NCI-H2227 treated with DMSO at 0.1 percent for 48 hours (cell line): ENCODE measurements at regions not wholly inside any gene's neighbourhood (a gene's known extent, or its start where the extent isn't known, plus 50 kb on each side); places are given as distances from the start of the nearest gene placed in this dataset.
"Not testable (repeated sequence)": the region's sequence is repeated elsewhere in the genome, so short reads cannot be mapped to it uniquely, and the experiment has no call there.

Experiments
- DNase-seq: peaks from one replicate; lab custom pipeline; 2025; lab: John Stamatoyannopoulos, UW

DNA sequence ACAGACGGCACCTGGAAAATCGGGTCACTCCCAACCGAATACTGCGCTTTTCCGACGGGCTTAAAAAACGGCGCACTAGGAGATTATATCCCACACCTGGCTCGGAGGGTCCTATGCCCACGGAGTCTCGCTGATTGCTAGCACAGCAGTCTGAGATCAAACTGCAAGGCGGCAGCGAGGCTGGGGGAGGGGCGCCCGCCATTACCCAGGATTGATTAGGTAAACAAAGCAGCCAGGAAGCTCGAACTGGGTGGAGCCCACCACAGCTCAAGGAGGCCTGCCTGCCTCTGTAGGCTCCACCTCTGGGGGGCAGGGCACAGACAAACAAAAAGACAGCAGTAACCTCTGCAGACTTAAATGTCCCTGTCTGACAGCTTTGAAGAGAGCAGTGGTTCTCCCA lies 64.5 kb downstream of the SLC30A10 start:
- DNase-seq: not testable (repeated sequence)

DNA sequence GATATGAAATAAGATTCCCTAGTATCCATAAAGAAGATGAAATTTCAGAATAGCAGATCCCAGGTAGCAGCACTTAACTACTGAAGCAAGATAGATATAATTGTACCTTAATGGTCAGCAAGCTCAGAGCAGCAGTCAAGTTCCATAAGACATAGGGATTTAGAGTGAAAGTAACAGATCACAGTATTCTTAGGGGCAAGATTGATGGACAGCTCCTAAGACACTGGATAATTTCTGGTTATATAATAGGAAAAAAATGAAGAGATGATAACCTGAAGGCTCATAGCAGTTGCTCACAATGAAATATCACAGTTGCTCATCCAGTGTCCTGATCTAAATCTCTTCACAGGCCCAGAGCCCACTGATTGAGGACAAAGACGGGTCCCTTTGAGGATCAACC lies 66.0 kb downstream of the SLC30A10 start:
- DNase-seq: no peak

DNA sequence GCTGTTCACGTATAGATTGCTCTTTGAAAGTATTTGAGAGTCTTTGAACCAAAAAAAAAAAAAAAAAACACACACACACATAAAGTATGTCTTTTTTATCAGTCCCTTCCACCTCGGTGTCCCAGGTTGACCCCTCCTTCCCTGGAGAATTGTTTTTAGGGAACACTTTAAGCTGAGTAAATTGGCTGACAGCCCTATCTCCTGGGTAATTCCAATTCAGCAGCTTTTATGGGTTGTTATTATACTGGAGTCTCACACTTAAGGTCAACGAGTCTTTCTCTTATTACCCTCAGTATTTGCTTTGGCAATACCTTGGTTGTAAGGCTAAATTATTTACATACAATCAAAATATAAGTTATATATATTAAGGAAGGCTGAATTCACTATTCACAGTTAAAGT lies 69.4 kb downstream of the SLC30A10 start:
- no peak for DNase-seq

- no peak for DNase-seq
These were observed 81.0 kb downstream of the SLC30A10 start for GRCh38 chr1:219847215-219847855.

DNA sequence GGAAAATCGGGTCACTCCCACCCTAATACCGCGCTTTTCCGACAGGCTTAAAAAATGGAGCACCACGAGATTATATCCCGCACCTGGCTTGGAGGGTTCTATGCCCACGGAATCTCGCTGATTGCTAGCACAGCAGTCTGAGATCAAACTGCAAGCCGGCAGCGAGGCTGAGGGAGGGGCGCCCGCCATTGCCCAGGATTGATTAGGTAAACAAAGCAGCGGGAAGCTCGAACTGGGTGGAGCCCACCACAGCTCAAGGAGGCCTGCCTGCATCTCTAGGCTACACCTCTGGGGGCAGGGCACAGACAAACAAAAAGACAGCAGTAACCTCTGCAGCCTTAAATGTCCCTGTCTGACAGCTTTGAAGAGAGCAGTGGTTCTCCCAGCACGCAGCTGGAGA lies 88.8 kb downstream of the SLC30A10 start:
- not testable (repeated sequence) for DNase-seq

DNA sequence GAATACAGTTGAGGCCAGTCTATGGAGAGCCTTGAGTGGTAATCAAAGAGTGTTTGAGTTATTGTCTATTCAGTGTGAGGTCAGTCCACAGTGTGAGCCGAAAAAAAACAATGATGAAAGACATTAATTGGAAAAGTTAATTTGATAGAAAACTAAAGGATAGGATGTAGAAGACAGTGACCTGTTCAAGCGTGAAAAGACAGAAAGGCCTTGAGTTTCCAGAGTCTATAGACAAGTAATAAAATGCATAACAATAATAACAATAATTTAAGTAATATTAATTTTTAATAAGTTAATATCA lies 90.4 kb downstream of the SLC30A10 start:
- no peak for DNase-seq

- DNase-seq: peak; percentile 62
These were observed 90.9 kb downstream of the SLC30A10 start for GRCh38 chr1:219837274-219837993.

DNA sequence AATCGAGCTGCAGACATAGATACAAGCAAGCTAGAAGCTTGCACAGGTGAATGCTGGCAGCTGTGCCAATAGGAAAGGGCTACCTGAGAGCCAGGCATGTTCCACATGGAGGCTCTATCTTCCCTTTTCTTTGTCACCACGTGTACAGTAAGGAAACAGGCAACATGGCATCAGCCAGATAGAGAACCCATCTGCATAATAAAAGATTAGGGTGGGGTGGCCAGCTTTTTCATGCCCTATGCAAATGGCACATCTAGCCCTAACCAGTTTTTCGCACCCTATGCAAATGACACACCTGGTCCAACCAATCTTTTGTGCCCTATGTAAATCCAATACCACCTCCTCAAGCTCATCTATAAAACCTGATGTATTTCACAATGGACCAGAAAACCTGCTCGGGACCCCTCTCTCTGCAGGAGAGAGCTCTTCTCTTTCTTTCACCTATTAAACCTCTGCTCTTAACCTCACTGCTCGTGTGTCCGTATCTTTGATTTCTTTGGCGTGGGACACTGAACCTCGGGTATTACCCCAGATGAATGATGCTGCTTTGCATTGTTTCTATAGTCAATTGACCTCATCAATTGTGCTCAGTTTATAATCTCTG lies 93.9 kb downstream of the SLC30A10 start:
- no peak for DNase-seq

DNA sequence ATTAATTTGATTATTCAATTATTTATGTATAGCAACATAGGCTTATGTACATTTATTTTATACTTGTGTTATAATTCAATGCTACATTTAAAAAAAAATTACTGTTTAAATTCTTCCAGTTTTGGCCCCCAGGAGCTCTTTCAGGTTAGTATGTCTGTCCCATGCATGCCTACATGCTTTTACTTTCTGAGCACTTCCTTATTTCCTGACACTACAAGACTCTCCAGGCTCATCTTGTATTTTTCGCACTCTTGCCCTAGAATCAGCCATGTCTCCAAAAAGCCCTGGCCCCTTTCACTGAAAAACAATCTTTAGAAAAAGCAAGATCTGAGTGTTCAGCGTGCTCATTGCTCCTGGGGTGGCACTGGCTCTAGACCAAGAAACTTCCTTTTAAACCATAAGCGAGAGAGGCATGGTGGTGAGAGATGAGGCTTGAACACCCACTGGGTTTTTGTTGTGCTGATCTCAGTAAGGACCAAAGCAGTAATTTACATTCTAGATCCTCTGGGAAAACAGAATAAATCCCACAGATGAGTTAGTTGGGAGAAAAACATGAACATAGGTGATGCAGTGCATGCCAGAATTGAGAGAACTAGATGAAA lies 95.0 kb downstream of the SLC30A10 start:
- DNase-seq: peak; percentile 16

GRCh38 chr1:219826290-219826689 lies 102.1 kb downstream of the SLC30A10 start:
- no peak for DNase-seq

DNA sequence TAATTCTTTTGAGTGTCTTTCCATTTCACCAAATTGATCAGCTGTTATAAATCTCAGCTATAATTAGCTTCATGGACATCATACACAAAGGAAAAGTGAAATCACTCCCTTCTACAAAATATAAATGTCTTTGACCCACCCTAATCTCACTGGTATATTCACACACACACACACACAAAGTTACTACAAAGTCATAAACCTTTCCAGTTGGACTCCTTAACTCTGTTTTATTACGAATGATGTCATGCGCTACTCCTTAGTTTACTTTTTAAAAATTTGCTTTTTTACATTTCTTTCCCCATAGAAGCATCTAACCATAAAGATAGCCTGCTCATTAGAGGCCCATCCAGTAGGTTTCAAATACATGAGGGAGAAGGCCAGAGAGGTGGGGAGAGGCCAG lies 103.0 kb downstream of the SLC30A10 start:
- DNase-seq: no peak

DNA sequence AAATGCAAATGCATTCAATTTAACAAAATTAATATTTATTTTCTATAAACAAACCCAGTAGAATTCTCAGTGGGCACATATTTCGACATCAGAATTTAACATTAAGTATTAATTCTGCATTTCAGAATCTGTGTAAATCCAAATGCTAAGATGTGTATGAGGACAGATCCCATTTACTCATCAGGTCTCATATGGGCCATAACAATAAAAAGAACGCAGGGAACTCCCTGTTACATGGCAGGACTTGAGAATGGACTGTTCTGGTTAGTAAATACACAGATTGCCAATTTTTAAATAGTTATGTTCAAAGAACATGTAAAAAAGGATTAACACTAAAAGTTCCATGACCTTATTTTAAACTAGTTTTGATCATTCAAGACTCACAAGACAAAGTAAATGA lies 104.0 kb downstream of the SLC30A10 start:
- no peak for DNase-seq

DNA sequence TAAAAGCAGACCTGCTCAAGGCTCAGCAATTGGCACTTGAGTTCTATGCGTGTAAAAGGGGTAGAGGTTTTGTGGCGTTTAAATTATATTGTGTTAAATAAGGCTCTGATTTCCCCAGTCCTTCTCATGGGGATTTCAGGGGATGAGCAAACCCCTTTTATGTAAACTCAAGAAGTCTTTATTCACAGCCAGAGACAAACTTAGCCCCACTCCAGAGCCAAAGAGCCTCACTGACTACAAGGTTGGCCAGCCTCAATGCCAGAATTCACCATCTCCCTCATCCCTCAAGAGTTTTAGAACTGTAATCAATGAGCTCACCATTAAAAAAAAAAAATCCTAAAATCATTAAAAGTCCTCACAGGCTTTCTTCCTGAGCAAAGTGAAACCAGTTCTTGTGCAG lies 107.8 kb downstream of the SLC30A10 start:
- DNase-seq: no peak

GRCh38 chr1:219817914-219818313 lies 110.4 kb downstream of the SLC30A10 start:
- no peak for DNase-seq

DNA sequence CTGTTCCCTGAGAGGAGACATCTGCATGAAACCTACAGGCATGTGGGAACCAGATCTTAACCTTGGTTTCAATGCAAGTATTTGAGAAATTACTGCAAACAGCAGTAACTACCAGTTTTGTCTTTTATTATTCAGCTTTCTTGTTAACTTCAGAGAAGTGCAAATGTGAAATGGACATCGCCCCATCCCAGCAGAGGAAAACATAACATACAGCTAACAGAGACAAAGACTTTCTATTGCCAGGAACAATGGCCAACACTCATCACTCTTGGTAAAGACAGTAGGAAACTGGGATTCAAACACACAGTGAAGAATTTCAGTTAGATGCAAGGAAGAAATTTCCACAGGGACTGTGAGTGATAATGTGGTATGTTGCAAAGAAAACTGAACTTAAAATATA lies 115.1 kb downstream of the SLC30A10 start:
- DNase-seq: no peak

DNA sequence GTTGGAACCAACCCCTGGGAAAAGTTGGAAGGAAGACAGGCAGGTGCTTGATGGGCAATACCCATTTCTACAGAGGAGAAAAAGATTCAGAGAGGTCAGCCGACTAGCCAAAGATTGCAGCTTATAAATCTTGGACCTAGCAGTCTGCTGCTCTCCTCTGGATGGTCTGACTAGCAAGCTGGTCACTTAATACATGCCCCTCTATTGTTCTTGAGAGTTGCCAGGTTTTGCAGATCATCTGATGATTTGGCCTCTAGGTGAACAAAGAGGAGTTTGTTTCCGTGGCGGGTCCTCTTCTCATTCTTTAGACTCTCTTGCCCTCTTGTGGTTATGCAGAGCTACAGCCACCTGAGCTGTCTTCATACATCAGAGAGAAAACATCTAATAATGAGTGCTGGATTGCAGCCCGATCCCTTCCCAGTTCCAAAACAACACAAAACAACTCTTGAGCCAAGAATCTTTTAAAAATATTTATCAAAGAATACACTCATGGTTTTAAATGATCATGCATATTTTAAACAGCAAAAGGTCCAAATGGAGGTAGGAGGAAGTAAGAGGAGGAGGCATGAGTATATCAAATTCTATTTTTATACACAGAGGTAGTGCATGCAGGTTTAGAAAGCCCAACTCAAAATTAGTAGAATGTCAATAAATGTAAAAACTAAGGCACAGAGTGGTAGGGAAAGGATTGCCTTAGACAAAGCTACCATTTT lies 115.7 kb downstream of the SLC30A10 start:
- peak; percentile 78 for DNase-seq

DNA sequence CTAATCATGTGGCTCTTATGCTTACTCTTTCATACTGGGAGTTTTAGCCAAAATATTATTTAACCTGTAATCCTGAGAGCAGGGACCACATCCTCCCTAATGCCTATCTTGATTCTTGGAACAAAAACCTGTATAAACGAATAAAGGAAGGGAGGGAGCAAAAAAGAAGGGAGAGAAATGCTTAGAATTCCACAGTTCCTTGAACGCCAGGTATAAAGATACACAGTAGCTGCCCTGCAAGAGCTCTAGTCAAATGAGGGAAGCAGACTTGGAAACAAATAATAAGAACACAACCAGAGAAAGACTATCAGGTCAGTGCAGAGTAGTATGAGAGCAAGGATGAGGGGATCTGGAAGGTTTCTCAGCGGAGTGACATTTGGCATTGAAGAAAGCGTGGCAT lies 116.3 kb downstream of the SLC30A10 start:
- no peak for DNase-seq

- DNase-seq: no peak
These were observed 117.9 kb downstream of the SLC30A10 start for GRCh38 chr1:219810451-219810850.

DNA sequence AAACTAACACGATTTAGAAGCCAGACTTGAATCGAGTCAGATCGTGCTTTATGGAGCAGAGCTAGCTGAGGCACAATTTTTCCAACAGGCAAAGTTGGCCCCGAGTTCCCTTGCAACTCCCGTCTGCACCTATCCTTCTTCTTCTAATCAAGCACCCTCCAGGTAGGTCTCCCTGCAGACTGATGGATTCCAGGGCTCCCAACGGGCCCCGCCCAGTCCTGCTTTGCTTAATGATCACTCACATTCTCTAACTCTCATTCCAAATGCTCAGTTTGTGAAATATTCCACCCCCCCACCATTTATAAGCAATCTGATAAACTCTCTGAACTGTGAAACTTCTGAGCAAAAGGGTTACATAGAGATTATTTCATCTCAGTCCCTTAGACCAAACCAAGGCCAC lies 119.6 kb downstream of the SLC30A10 start:
- no peak for DNase-seq

GRCh38 chr1:219806642-219807041 lies 121.7 kb downstream of the SLC30A10 start:
- no peak for DNase-seq

GRCh38 chr1:219806020-219806419 lies 122.3 kb downstream of the SLC30A10 start:
- no peak for DNase-seq

DNA sequence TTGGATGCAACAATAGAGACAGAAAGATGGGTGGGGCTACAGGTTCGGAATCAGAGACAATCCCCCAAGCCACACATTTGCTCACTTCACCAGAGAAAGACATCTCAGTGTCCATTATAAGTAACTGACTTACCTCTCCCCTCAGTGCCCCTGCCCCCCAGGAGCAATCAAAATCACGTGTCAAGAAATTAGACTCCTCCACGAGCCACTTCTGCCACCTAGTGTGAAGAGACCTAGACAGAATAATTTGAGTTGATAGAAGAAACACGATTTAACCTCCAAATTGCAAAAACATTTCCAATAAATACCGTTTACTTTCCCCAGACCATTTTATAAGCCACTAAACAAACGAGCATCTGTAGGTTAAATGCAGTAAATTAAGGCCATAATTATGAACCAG lies 123.2 kb downstream of the SLC30A10 start:
- DNase-seq: no peak
